Loucy (cell line): ENCODE measurements at regions not wholly inside any gene's neighbourhood (a gene's known extent, or its start where the extent isn't known, plus 50 kb on each side); places are given as distances from the start of the nearest gene placed in this dataset.

Experiments
- H2AFZ ChIP-seq: fragments of 200-600 bp; sonication (generic); 2 replicates; pipeline ENCODE4 v1.6.0; 2016; ENCODE audit warnings: antibody characterized with exemption, mild to moderate bottlenecking, low read length, moderate library complexity
- H3F3A ChIP-seq: fragments of 200-600 bp; 2 replicates; pipeline ENCODE4 v1.6.0; 2016; ENCODE audit warnings: antibody characterized with exemption, low read depth, mild to moderate bottlenecking
- H3K27me3 ChIP-seq: fragments of 200-600 bp; sonication (generic); 2 replicates; pipeline ENCODE4 v1.6.1; 2014; ENCODE audit warnings: low read length, mild to moderate bottlenecking; ENCODE audit not compliant: insufficient read depth, poor library complexity, severe bottlenecking
- H3K36me3 ChIP-seq: fragments of 200-600 bp; sonication (generic); 2 replicates; pipeline ENCODE4 v1.6.1; 2016; ENCODE audit warnings: low read length; ENCODE audit not compliant: insufficient read depth
- H3K4me1 ChIP-seq: fragments of 200-600 bp; sonication (generic); 2 replicates; pipeline ENCODE4 v1.5.1; 2014; ENCODE audit warnings: low read length, mild to moderate bottlenecking; ENCODE audit not compliant: insufficient read depth, poor library complexity, severe bottlenecking
- H3K4me2 ChIP-seq: fragments of 200-600 bp; sonication (generic); 2 replicates; pipeline ENCODE4 v1.6.0; 2014; ENCODE audit warnings: antibody characterized with exemption, low read length, low read depth, mild to moderate bottlenecking; ENCODE audit not compliant: poor library complexity, severe bottlenecking
- H3K4me3 ChIP-seq: fragments of 200-600 bp; sonication (generic); 2 replicates; pipeline ENCODE4 v1.5.1; 2014; ENCODE audit warnings: low read length, mild to moderate bottlenecking, mixed read lengths; ENCODE audit not compliant: poor library complexity, severe bottlenecking
- H3K79me2 ChIP-seq: fragments of 200-600 bp; sonication (generic); 2 replicates; pipeline ENCODE4 v1.6.1; 2014; ENCODE audit warnings: low read length; ENCODE audit not compliant: insufficient read depth
- H3K9ac ChIP-seq: fragments of 200-600 bp; sonication (generic); 2 replicates; pipeline ENCODE4 v1.6.0; 2014; ENCODE audit warnings: mild to moderate bottlenecking, low read depth, low read length, moderate library complexity; ENCODE audit not compliant: poor library complexity, severe bottlenecking
- H3K9me2 ChIP-seq: fragments of 200-600 bp; sonication (generic); replicated peaks from 2 replicates; pipeline ENCODE4 v1.6.1; 2016; ENCODE audit warnings: low read depth, low read length, mixed read lengths
- H3K9me3 ChIP-seq: fragments of 200-600 bp; sonication (generic); 2 replicates; pipeline ENCODE4 v1.6.1; 2014; ENCODE audit warnings: mild to moderate bottlenecking, antibody characterized with exemption, low read length, low read depth; ENCODE audit not compliant: insufficient read depth
- H4K20me1 ChIP-seq: fragments of 200-600 bp; sonication (generic); 2 replicates; pipeline ENCODE4 v1.6.0; 2014; ENCODE audit warnings: antibody characterized with exemption, low read length, mild to moderate bottlenecking; ENCODE audit not compliant: insufficient read depth, poor library complexity, severe bottlenecking
- CTCF ChIP-seq: fragments of 200-600 bp; sonication (generic); conservative IDR thresholded peaks from 2 replicates; pipeline ENCODE4 v1.5.1; 2014; ENCODE audit warnings: mild to moderate bottlenecking, antibody characterized with exemption, low read length
- EZH2phosphoT487 ChIP-seq: fragments of 200-600 bp; IDR thresholded peaks from 2 replicates; pipeline ENCODE4 v1.6.1; 2018; ENCODE audit warnings: antibody characterized with exemption, mild to moderate bottlenecking, moderate library complexity, borderline replicate concordance

GRCh38 chr4:14149176-14150053 lies 521.9 kb upstream of the BOD1L1 start:
- no peaks in the 10 kb centered on the region for H3K36me3 ChIP-seq
- TF ChIP-seq CTCF (no peak), EZH2phosphoT487 (no peak)
- no peaks in the 10 kb centered on the region for H4K20me1 ChIP-seq
- no peaks in the 10 kb centered on the region for H3K27me3 ChIP-seq
- no peaks in the 10 kb centered on the region for H3F3A ChIP-seq
- no peaks in the 10 kb centered on the region for H3K79me2 ChIP-seq
- H3K4me3 ChIP-seq, result no peak overlapping the region
- no peak overlapping the region for H3K9ac ChIP-seq
- H3K9me2 ChIP-seq, result no peaks in the 10 kb centered on the region
- H3K9me3 ChIP-seq, result no peaks in the 10 kb centered on the region
- peaks cover 8% of the 10 kb centered on the region for H3K4me1 ChIP-seq
- H3K4me2 ChIP-seq, result no peak overlapping the region
- H2AFZ ChIP-seq, result no peak overlapping the region

GRCh38 chr4:14151101-14151500 lies 523.6 kb upstream of the BOD1L1 start:
- H3K27me3 ChIP-seq, result no peaks in the 10 kb centered on the region
- no peaks in the 10 kb centered on the region for H4K20me1 ChIP-seq
- H3K4me3 ChIP-seq, result no peak overlapping the region
- H3K36me3 ChIP-seq, result no peaks in the 10 kb centered on the region
- no peak overlapping the region for H3K4me2 ChIP-seq
- H3F3A ChIP-seq, result no peaks in the 10 kb centered on the region
- H3K9me2 ChIP-seq, result no peaks in the 10 kb centered on the region
- H2AFZ ChIP-seq, result no peak overlapping the region
- no peaks in the 10 kb centered on the region for H3K9me3 ChIP-seq
- TF ChIP-seq EZH2phosphoT487, result no peak
- TF ChIP-seq CTCF, result no peak
- no peaks in the 10 kb centered on the region for H3K79me2 ChIP-seq
- H3K9ac ChIP-seq, result no peak overlapping the region
- peaks cover 8% of the 10 kb centered on the region for H3K4me1 ChIP-seq

DNA sequence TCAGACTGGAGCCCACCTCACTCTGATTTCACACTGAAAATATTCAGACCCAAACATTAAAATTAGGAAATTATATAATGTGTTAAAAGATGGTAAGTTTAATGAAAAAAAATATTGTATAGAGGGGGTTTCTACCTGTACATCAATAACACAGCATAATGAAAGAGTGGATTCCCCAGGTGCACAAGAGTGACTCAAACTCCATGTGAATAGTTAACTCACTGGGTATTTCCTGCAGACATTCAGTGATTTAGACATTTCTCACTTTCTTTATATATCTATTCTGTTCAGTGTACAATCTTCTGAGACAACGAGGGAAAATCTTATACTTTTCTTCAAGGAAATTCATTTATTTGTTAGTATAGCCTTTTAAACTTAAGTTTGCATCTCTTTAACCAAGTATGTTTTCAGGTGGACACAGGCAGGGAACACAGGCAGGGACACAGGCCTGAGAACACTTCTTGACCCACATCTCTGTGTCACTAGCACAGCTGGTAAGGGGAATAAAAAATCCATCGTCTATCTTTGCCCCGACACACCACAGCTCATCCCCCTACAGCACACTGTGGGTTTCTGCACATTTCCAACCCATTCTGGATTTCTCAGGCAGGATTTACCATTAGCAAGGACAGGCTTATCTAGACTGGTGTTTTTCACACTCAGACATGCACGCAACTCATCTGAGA lies 525.5 kb upstream of the BOD1L1 start:
- no peak for TF ChIP-seq EZH2phosphoT487
- no peak for TF ChIP-seq CTCF
- Histone ChIP-seq H3K79me2 (no peaks in the 10 kb centered on the region), H2AFZ (no peak overlapping the region), H4K20me1 (no peaks in the 10 kb centered on the region), H3K9ac (no peak overlapping the region), H3K4me2 (no peak overlapping the region), H3K4me1 (peaks cover 8% of the 10 kb centered on the region), H3K9me2 (no peaks in the 10 kb centered on the region), H3K4me3 (no peak overlapping the region), H3F3A (no peaks in the 10 kb centered on the region), H3K9me3 (no peaks in the 10 kb centered on the region), H3K27me3 (no peaks in the 10 kb centered on the region), H3K36me3 (no peaks in the 10 kb centered on the region)
